WTC11 (cell line): ENCODE measurements at regions not wholly inside any gene's neighbourhood (a gene's known extent, or its start where the extent isn't known, plus 50 kb on each side); places are given as distances from the start of the nearest gene placed in this dataset.

Source experiments
- ATAC-seq: fragments of 200-7000 bp; cut with Tn5 transposase; 2 replicates; pipeline ENCODE4 v1.10.0; 2021; ENCODE audit warnings: mild to moderate bottlenecking, moderate library complexity
- CTCF ChIA-PET: fragments of 300-600 bp; sonication (Branson Sonifier 250); formaldehyde crosslinking; loops from one replicate; lab custom pipeline; 2021; ENCODE audit warnings: antibody characterized with exemption; lab: Charles Lee
- POLR2A ChIA-PET: fragments of 350-600 bp; sonication (Branson Sonifier 250); formaldehyde crosslinking; loops from one replicate; lab custom pipeline; 2021; ENCODE audit warnings: antibody characterized with exemption; lab: Charles Lee
- DNase-seq: peaks from one replicate; pipeline ENCODE4 v3.0.0; 2021; ENCODE audit warnings: low spot score
- H3K27ac Mint-ChIP-seq: 2 replicates; pipeline ENCODE4 v1.8.0; 2021; ENCODE audit warnings: mixed read lengths
- H3K27me3 Mint-ChIP-seq: 2 replicates; pipeline ENCODE4 v1.8.0; 2021; ENCODE audit warnings: low read depth, mild to moderate bottlenecking, moderate library complexity, mixed read lengths
- H3K36me3 Mint-ChIP-seq: 2 replicates; pipeline ENCODE4 v1.8.0; 2021; ENCODE audit warnings: mixed read lengths
- H3K4me1 Mint-ChIP-seq: 2 replicates; pipeline ENCODE4 v1.8.0; 2022; ENCODE audit warnings: mixed read lengths
- H3K4me3 Mint-ChIP-seq: 2 replicates; pipeline ENCODE4 v1.8.0; 2021; ENCODE audit warnings: mild to moderate bottlenecking, moderate library complexity, mixed read lengths
- H3K9me3 Mint-ChIP-seq: 2 replicates; pipeline ENCODE4 v1.8.0; 2021; ENCODE audit warnings: mixed read lengths
- ATF1 ChIP-seq: sonication (generic); formaldehyde crosslinking; IDR thresholded peaks from 2 replicates; pipeline ENCODE4 v1.8.1; 2023; ENCODE audit warnings: mild to moderate bottlenecking, moderate library complexity, missing genetic modification reagents
- ATF2 ChIP-seq: sonication (generic); formaldehyde crosslinking; IDR thresholded peaks from 2 replicates; pipeline ENCODE4 v1.8.1; 2022; ENCODE audit warnings: low read depth, missing genetic modification reagents, borderline replicate concordance
- CBFB ChIP-seq: sonication (generic); formaldehyde crosslinking; IDR thresholded peaks from 2 replicates; pipeline ENCODE4 v1.8.1; 2022; ENCODE audit warnings: mild to moderate bottlenecking, low read depth, missing genetic modification reagents
- CREM ChIP-seq: sonication (generic); formaldehyde crosslinking; IDR thresholded peaks from 2 replicates; pipeline ENCODE4 v1.8.1; 2022; ENCODE audit warnings: mild to moderate bottlenecking, missing genetic modification reagents, moderate library complexity
- EMX1 ChIP-seq: fragments of 250-450 bp; sonication (Bioruptor Pico); IDR thresholded peaks from 2 replicates; pipeline ENCODE4 v1.8.0; 2021; ENCODE audit warnings: mild to moderate bottlenecking
- ETV6 ChIP-seq: sonication (generic); formaldehyde crosslinking; IDR thresholded peaks from 2 replicates; pipeline ENCODE4 v1.8.1; 2022; ENCODE audit warnings: mild to moderate bottlenecking, missing genetic modification reagents
- GABPB1 ChIP-seq: sonication (generic); formaldehyde crosslinking; IDR thresholded peaks from 2 replicates; pipeline ENCODE4 v1.8.1; 2023; ENCODE audit warnings: mild to moderate bottlenecking, missing genetic modification reagents
- MXD4 ChIP-seq: fragments of 250-450 bp; sonication (Bioruptor Pico); IDR thresholded peaks from 2 replicates; pipeline ENCODE4 v1.8.0; 2021; ENCODE audit warnings: mild to moderate bottlenecking, moderate library complexity, borderline replicate concordance
- MYBL2 ChIP-seq: sonication (generic); formaldehyde crosslinking; IDR thresholded peaks from 2 replicates; pipeline ENCODE4 v1.8.1; 2023; ENCODE audit warnings: mild to moderate bottlenecking, moderate library complexity, missing genetic modification reagents
- PRDM15 ChIP-seq: sonication (generic); formaldehyde crosslinking; IDR thresholded peaks from 2 replicates; pipeline ENCODE4 v1.8.0; 2022; ENCODE audit warnings: missing genetic modification reagents
- PRRX2 ChIP-seq: fragments of 250-450 bp; sonication (Bioruptor Pico); IDR thresholded peaks from 2 replicates; pipeline ENCODE4 v1.8.0; 2021; ENCODE audit warnings: mild to moderate bottlenecking
- SMAD4 ChIP-seq: sonication (generic); formaldehyde crosslinking; IDR thresholded peaks from 2 replicates; pipeline ENCODE4 v1.8.0; 2022; ENCODE audit warnings: mild to moderate bottlenecking, missing genetic modification reagents
- SOX15 ChIP-seq: fragments of 250-450 bp; sonication (Bioruptor Pico); IDR thresholded peaks from 2 replicates; pipeline ENCODE4 v1.9.0; 2021; ENCODE audit warnings: mild to moderate bottlenecking
- TCF7 ChIP-seq: sonication (generic); formaldehyde crosslinking; IDR thresholded peaks from 2 replicates; pipeline ENCODE4 v1.8.0; 2022; ENCODE audit warnings: mild to moderate bottlenecking, low read depth, missing genetic modification reagents, moderate library complexity
- TP53 ChIP-seq: sonication (generic); formaldehyde crosslinking; IDR thresholded peaks from 2 replicates; pipeline ENCODE4 v1.8.1; 2023; ENCODE audit warnings: mild to moderate bottlenecking, missing genetic modification reagents
- ZNF263 ChIP-seq: sonication (generic); formaldehyde crosslinking; IDR thresholded peaks from 2 replicates; pipeline ENCODE4 v1.8.1; 2022; ENCODE audit warnings: low read depth, mild to moderate bottlenecking, moderate library complexity, missing genetic modification reagents
- ZNF423 ChIP-seq: fragments of 250-450 bp; sonication (Bioruptor Pico); IDR thresholded peaks from 2 replicates; pipeline ENCODE4 v2.1.2; 2022; ENCODE audit warnings: mild to moderate bottlenecking, moderate library complexity
- ZNF512 ChIP-seq: sonication (generic); formaldehyde crosslinking; IDR thresholded peaks from 2 replicates; pipeline ENCODE4 v1.8.1; 2022; ENCODE audit warnings: missing genetic modification reagents, borderline replicate concordance
- ZNF671 ChIP-seq: fragments of 250-450 bp; sonication (Bioruptor Pico); IDR thresholded peaks from 2 replicates; pipeline ENCODE4 v1.8.0; 2021; ENCODE audit warnings: mild to moderate bottlenecking
- TF ChIP-seq, protein P1 (sequence below): sonication (generic); formaldehyde crosslinking; IDR thresholded peaks from 2 replicates; pipeline ENCODE4 v1.8.0; 2022; ENCODE audit warnings: mild to moderate bottlenecking, missing genetic modification reagents

- Mint-ChIP-seq H3K27me3 (no peaks in the 10 kb centered on the region; the same call in 1 of the 2 replicates), H3K36me3 (no peaks in the 10 kb centered on the region), H3K27ac (no peak overlapping the region), H3K4me1 (peaks cover 2% of the 10 kb centered on the region; the same call in 1 of the 2 replicates), H3K4me3 (no peak overlapping the region), H3K9me3 (peaks cover 4% of the 10 kb centered on the region)
- DNase-seq (no peak), ATAC-seq (no peak)
- TF ChIP-seq ZNF512 (CRISPR knock-in tag): no peak
- TF ChIP-seq PRDM15: no peak
- TF ChIP-seq, protein P1, sequence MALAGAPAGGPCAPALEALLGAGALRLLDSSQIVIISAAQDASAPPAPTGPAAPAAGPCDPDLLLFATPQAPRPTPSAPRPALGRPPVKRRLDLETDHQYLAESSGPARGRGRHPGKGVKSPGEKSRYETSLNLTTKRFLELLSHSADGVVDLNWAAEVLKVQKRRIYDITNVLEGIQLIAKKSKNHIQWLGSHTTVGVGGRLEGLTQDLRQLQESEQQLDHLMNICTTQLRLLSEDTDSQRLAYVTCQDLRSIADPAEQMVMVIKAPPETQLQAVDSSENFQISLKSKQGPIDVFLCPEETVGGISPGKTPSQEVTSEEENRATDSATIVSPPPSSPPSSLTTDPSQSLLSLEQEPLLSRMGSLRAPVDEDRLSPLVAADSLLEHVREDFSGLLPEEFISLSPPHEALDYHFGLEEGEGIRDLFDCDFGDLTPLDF (CRISPR knock-in tag): no peak
- no peak for TF ChIP-seq ZNF423
- TF ChIP-seq ZNF671: no peak
- no peak for TF ChIP-seq CREM (CRISPR knock-in tag)
- no peak for TF ChIP-seq SOX15
- no peak for TF ChIP-seq SMAD4 (CRISPR knock-in tag)
- TF ChIP-seq MXD4 (CRISPR knock-in tag): no peak
- TF ChIP-seq PRRX2 (CRISPR knock-in tag): no peak
- TF ChIP-seq TCF7 (CRISPR knock-in tag): no peak
- no peak for TF ChIP-seq TP53 (CRISPR knock-in tag)
- TF ChIP-seq ETV6 (CRISPR knock-in tag): no peak
- TF ChIP-seq ATF2 (CRISPR knock-in tag): no peak
- no peak for TF ChIP-seq EMX1 (CRISPR knock-in tag)
- no peak for TF ChIP-seq MYBL2 (CRISPR knock-in tag)
- TF ChIP-seq CBFB (CRISPR knock-in tag): no peak
- POLR2A ChIA-PET: no interaction called here
- CTCF ChIA-PET: no interaction called here
These were observed 894.0 kb downstream of the NTRK3 start for GRCh38 chr15:87362531-87362930.

GRCh38 chr15:87357637-87358313, 898.8 kb downstream of the NTRK3 start:
- Mint-ChIP-seq H3K4me1 (peaks cover 2% of the 10 kb centered on the region; the same call in 1 of the 2 replicates), H3K9me3 (peaks cover 3% of the 10 kb centered on the region; the same call in 1 of the 2 replicates), H3K36me3 (no peaks in the 10 kb centered on the region), H3K27ac (no peak overlapping the region; the same call in 1 of the 2 replicates), H3K27me3 (no peaks in the 10 kb centered on the region; the same call in 1 of the 2 replicates)
- no peak for DNase-seq
- POLR2A ChIA-PET: no interaction called here
- ATAC-seq: no peak
- CTCF ChIA-PET: no interaction called here
- TF ChIP-seq ZNF263 (CRISPR knock-in tag) (no peak), ATF1 (CRISPR knock-in tag) (no peak), GABPB1 (CRISPR knock-in tag) (no peak)
- TF ChIP-seq, all 79 proteins: peak for 0
- H3K4me3 Mint-ChIP-seq: no peak overlapping the region
